SK-N-SH treated with all-trans-retinoic acid at 6 μM for 48 hours (cell line): ENCODE measurements at regions not wholly inside any gene's neighbourhood (a gene's known extent, or its start where the extent isn't known, plus 50 kb on each side); places are given as distances from the start of the nearest gene placed in this dataset.

Experiments used
- CREB5 ChIP-seq: fragments of 250-450 bp; sonication (Bioruptor Pico); IDR thresholded peaks from 2 replicates; pipeline ENCODE4 v1.5.1; 2020; ENCODE audit warnings: low read depth, mild to moderate bottlenecking, moderate library complexity
- CSRNP3 ChIP-seq: fragments of 250-450 bp; sonication (Bioruptor Pico); IDR thresholded peaks from 2 replicates; pipeline ENCODE4 v1.5.1; 2021; ENCODE audit warnings: mild to moderate bottlenecking, moderate library complexity
- OSR1 ChIP-seq: fragments of 250-450 bp; sonication (Bioruptor Pico); IDR thresholded peaks from 2 replicates; pipeline ENCODE4 v1.8.0; 2022; ENCODE audit warnings: moderate library complexity, mild to moderate bottlenecking, inconsistent platforms
- PATZ1 ChIP-seq: fragments of 250-450 bp; sonication (Bioruptor Pico); IDR thresholded peaks from 2 replicates; pipeline ENCODE4 v1.8.0; 2020; ENCODE audit warnings: mild to moderate bottlenecking, moderate library complexity, borderline replicate concordance
- POU6F1 ChIP-seq: fragments of 250-450 bp; sonication (Bioruptor Pico); IDR thresholded peaks from 2 replicates; pipeline ENCODE4 v1.8.0; 2021; ENCODE audit warnings: low read depth, mild to moderate bottlenecking, moderate library complexity, borderline replicate concordance
- TOX ChIP-seq: fragments of 250-450 bp; sonication (Bioruptor Pico); IDR thresholded peaks from 2 replicates; pipeline ENCODE4 v1.8.0; 2021; ENCODE audit warnings: mild to moderate bottlenecking, moderate library complexity, borderline replicate concordance
- TSHZ2 ChIP-seq: fragments of 250-450 bp; sonication (Bioruptor Pico); IDR thresholded peaks from 2 replicates; pipeline ENCODE4 v1.5.0; 2020; ENCODE audit warnings: mild to moderate bottlenecking, moderate library complexity
- ZC3H10 ChIP-seq: fragments of 250-450 bp; sonication (Bioruptor Pico); IDR thresholded peaks from 2 replicates; pipeline ENCODE4 v1.5.1; 2021; ENCODE audit warnings: mild to moderate bottlenecking, moderate library complexity
- ZFP3 ChIP-seq: fragments of 250-450 bp; sonication (Bioruptor Pico); IDR thresholded peaks from 2 replicates; pipeline ENCODE4 v1.5.0; 2020; ENCODE audit warnings: mild to moderate bottlenecking, moderate library complexity
- ZNF565 ChIP-seq: fragments of 450-650 bp; formaldehyde crosslinking; conservative IDR thresholded peaks from 2 replicates; pipeline ENCODE4 v1.5.0; 2020; ENCODE audit warnings: low read depth, mild to moderate bottlenecking, moderate library complexity
- ZNF70 ChIP-seq: fragments of 450-650 bp; formaldehyde crosslinking; IDR thresholded peaks from 2 replicates; pipeline ENCODE4 v1.5.0; 2020; ENCODE audit warnings: mild to moderate bottlenecking, moderate library complexity

- TF ChIP-seq POU6F1 (CRISPR knock-in tag) = no peak
- TF ChIP-seq OSR1 = no peak
- TF ChIP-seq ZNF70 = no peak
- no peak for TF ChIP-seq CREB5 (CRISPR knock-in tag)
- TF ChIP-seq TOX (CRISPR knock-in tag) = peak; percentile 43; the same call in 1 of the 2 replicates
- no peak for TF ChIP-seq ZNF565 (CRISPR knock-in tag)
- no peak for TF ChIP-seq ZFP3 (CRISPR knock-in tag)
- TF ChIP-seq PATZ1 (CRISPR knock-in tag) = no peak
- no peak for TF ChIP-seq TSHZ2
- TF ChIP-seq ZC3H10 (CRISPR knock-in tag) = no peak
- no peak for TF ChIP-seq CSRNP3 (CRISPR knock-in tag)
Observed at GRCh38 chr12:93183940-93184671, 193.6 kb upstream of the NUDT4 start.
